ENCODE measurements at regions not wholly inside any gene's neighbourhood (a gene's known extent, or its start where the extent isn't known, plus 50 kb on each side); places are given as distances from the start of the nearest gene placed in this dataset.

GRCh38 chr19:34310494-34310981, 54.5 kb upstream of the GPI start (continued):
- TF ChIP-seq SAP30 (IDR thresholded peaks at IDR 0.05; ENCODE audit: insufficient read depth, insufficient replicate concordance, low read length): no peak
- TF ChIP-seq GABPA (IDR thresholded peaks at IDR 0.05; ENCODE audit: borderline replicate concordance, insufficient read depth, low read length): no peak
- TF ChIP-seq JUN (IDR thresholded peaks at IDR 0.05; ENCODE audit: low read depth, low read length): no peak
- no peak for TF ChIP-seq NANOG (IDR thresholded peaks at IDR 0.05; ENCODE audit: insufficient read depth, low read depth, low read length, poor library complexity, severe bottlenecking)
- TF ChIP-seq SRF (IDR thresholded peaks at IDR 0.05; ENCODE audit: low read depth, low read length): no peak
